GM12875 (cell line): ENCODE measurements at regions not wholly inside any gene's neighbourhood (a gene's known extent, or its start where the extent isn't known, plus 50 kb on each side); places are given as distances from the start of the nearest gene placed in this dataset.

Source experiments
- H3K4me3 ChIP-seq: one replicate; pipeline ENCODE4 v1.5.1; 2011; ENCODE audit warnings: low read depth, low read length, control low read depth
- TF ChIP-seq, protein P1 (sequence below): IDR thresholded peaks from 2 replicates; pipeline ENCODE4 v1.5.1; 2011; ENCODE audit warnings: low read depth, mild to moderate bottlenecking, control low read depth, inconsistent platforms, low read length, moderate library complexity, borderline replicate concordance; ENCODE audit not compliant: insufficient read depth

DNA sequence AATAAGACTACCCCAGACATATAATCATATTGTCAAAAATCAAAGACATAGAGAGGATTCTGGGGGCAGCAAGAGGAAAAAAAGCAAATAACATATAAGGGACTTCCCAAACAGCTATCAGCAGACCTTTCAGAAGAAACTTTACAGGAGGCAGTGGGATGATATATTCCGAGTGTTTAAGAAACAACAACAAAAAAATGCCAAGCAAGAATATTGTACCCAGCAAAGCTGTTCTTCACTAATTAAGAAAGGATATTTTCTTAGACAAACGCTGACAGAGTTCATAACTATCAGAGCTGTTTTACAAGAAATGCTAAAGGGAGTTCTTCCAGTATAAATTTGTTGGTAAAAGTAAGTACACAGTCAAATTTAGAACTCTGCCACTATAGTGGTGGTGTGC, 243.3 kb upstream of the AFDN start:
- TF ChIP-seq, protein P1, sequence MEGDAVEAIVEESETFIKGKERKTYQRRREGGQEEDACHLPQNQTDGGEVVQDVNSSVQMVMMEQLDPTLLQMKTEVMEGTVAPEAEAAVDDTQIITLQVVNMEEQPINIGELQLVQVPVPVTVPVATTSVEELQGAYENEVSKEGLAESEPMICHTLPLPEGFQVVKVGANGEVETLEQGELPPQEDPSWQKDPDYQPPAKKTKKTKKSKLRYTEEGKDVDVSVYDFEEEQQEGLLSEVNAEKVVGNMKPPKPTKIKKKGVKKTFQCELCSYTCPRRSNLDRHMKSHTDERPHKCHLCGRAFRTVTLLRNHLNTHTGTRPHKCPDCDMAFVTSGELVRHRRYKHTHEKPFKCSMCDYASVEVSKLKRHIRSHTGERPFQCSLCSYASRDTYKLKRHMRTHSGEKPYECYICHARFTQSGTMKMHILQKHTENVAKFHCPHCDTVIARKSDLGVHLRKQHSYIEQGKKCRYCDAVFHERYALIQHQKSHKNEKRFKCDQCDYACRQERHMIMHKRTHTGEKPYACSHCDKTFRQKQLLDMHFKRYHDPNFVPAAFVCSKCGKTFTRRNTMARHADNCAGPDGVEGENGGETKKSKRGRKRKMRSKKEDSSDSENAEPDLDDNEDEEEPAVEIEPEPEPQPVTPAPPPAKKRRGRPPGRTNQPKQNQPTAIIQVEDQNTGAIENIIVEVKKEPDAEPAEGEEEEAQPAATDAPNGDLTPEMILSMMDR: no peak
- no peak overlapping the region for H3K4me3 ChIP-seq

- TF ChIP-seq, protein P1: no peak
- H3K4me3 ChIP-seq: no peak overlapping the region
Measured at GRCh38 chr6:167588181-167588919, 238.4 kb upstream of the AFDN start.

GRCh38 chr6:167588920-167589614, 237.6 kb upstream of the AFDN start:
- TF ChIP-seq, protein P1: no peak
- no peak overlapping the region for H3K4me3 ChIP-seq

GRCh38 chr6:167589615-167589940, 237.1 kb upstream of the AFDN start:
- TF ChIP-seq, protein P1: no peak
- H3K4me3 ChIP-seq: no peak overlapping the region

DNA sequence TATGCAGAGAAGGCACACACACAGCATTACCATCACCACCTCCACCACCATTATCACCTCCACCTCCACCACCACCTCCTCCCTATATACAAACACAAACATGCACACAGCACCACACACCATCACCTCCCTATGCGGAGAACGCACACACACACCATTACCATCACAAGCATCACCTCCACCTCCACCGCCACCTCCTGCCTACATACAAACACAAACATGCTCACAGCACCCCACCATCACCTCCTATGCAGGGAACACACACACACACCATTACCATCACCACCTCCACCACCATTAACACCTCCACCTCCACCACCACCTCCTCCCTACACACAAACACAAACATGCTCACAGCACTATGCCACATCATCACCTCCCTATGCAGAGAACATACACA, 236.5 kb upstream of the AFDN start:
- TF ChIP-seq, protein P1: no peak
- H3K4me3 ChIP-seq: no peak overlapping the region
